Endodermal cell (in vitro differentiated cells): ENCODE measurements at regions not wholly inside any gene's neighbourhood (a gene's known extent, or its start where the extent isn't known, plus 50 kb on each side); places are given as distances from the start of the nearest gene placed in this dataset.

Source experiments
- DNase-seq: peaks from one replicate; pipeline ENCODE4 v3.0.0-alpha.2; 2017
- H3K27ac ChIP-seq: 2 replicates; pipeline ENCODE4 v1.5.1; 2013; ENCODE audit warnings: mild to moderate bottlenecking, low read depth, low read length, moderate library complexity
- H3K27me3 ChIP-seq: 2 replicates; pipeline ENCODE4 v1.6.1; 2013; ENCODE audit warnings: mild to moderate bottlenecking, low read length, moderate library complexity; ENCODE audit not compliant: insufficient read depth, control insufficient read depth, poor library complexity, severe bottlenecking
- H3K36me3 ChIP-seq: 2 replicates; pipeline ENCODE4 v1.7.0; 2013; ENCODE audit warnings: mild to moderate bottlenecking, low read length, moderate library complexity; ENCODE audit not compliant: control insufficient read depth, insufficient read depth
- H3K4me1 ChIP-seq: one replicate; pipeline ENCODE4 v1.7.0; 2013; ENCODE audit warnings: low read length; ENCODE audit not compliant: control insufficient read depth, insufficient read depth
- H3K4me3 ChIP-seq: 2 replicates; pipeline ENCODE4 v1.5.1; 2013; ENCODE audit warnings: mild to moderate bottlenecking, low read length, moderate library complexity
- H3K9ac ChIP-seq: 2 replicates; pipeline ENCODE4 v1.6.1; 2013; ENCODE audit warnings: mild to moderate bottlenecking, low read length, moderate library complexity; ENCODE audit not compliant: poor library complexity, severe bottlenecking; ENCODE audit errors: extremely low read depth
- H3K9me3 ChIP-seq: 2 replicates; pipeline ENCODE4 v1.6.1; 2013; ENCODE audit warnings: mild to moderate bottlenecking, low read length, moderate library complexity; ENCODE audit not compliant: control insufficient read depth
- H3K27ac Mint-ChIP-seq: 2 replicates; pipeline ENCODE4 v1.8.0; 2020; ENCODE audit warnings: mixed read lengths
- H3K27me3 Mint-ChIP-seq: 2 replicates; pipeline ENCODE4 v1.8.0; 2021; ENCODE audit warnings: mild to moderate bottlenecking, mixed read lengths; ENCODE audit not compliant: insufficient read depth
- H3K36me3 Mint-ChIP-seq: 2 replicates; pipeline ENCODE4 v1.8.0; 2020; ENCODE audit warnings: low read depth, mixed read lengths
- H3K4me1 Mint-ChIP-seq: 2 replicates; pipeline ENCODE4 v1.8.0; 2020; ENCODE audit warnings: mixed read lengths
- H3K4me3 Mint-ChIP-seq: 2 replicates; pipeline ENCODE4 v1.8.0; 2020; ENCODE audit warnings: mild to moderate bottlenecking, moderate library complexity, mixed read lengths
- H3K9me3 Mint-ChIP-seq: 2 replicates; pipeline ENCODE4 v1.8.0; 2020; ENCODE audit warnings: mild to moderate bottlenecking, mixed read lengths
- CTCF ChIP-seq: fragments of 200-600 bp; sonication (generic); conservative IDR thresholded peaks from 2 replicates; pipeline ENCODE4 v1.5.0; 2021; ENCODE audit warnings: antibody characterized with exemption, mild to moderate bottlenecking
- WGBS, 2 experiments: methylation state at CpG; one replicate each; pipeline versions ENCODE4 v1.1.5 to v1.1.7; 2013; ENCODE audit warnings: missing lambda C conversion rate in 2 of 2, mixed read lengths in 1 of 2; ENCODE audit not compliant: insufficient coverage in 1 of 2, insufficient read length in 1 of 2; 5-methylcytosine and 5-hydroxymethylcytosine counted together

- Mint-ChIP-seq H3K36me3 (no peaks in the 10 kb centered on the region), H3K27me3 (no peaks in the 10 kb centered on the region), H3K27ac (no peak overlapping the region), H3K9me3 (peaks cover 2% of the 10 kb centered on the region), H3K4me1 (peaks cover 6% of the 10 kb centered on the region), H3K4me3 (no peak overlapping the region)
- H3K4me3 ChIP-seq, result no peak overlapping the region
- no peaks in the 10 kb centered on the region for H3K4me1 ChIP-seq
- 94 to 100% methylated on average over 3 of the region's 3 CpGs for WGBS, 2 experiments
- no peaks in the 10 kb centered on the region for H3K36me3 ChIP-seq
- H3K27ac ChIP-seq, result no peak overlapping the region
- H3K9ac ChIP-seq, result no peak overlapping the region
- peaks cover under 1% of the 10 kb centered on the region for H3K9me3 ChIP-seq
- DNase-seq, result no peak
- no peaks in the 10 kb centered on the region for H3K27me3 ChIP-seq
- no peak for TF ChIP-seq CTCF
Measured at GRCh38 chr6:164273491-164273890, 859.0 kb downstream of the QKI start.

- no peaks in the 10 kb centered on the region for H3K36me3 Mint-ChIP-seq
- no peaks in the 10 kb centered on the region for H3K4me1 ChIP-seq
- no peak for DNase-seq
- H3K27me3 Mint-ChIP-seq, result no peaks in the 10 kb centered on the region
- H3K4me3 Mint-ChIP-seq, result no peak overlapping the region
- no peak overlapping the region for H3K27ac ChIP-seq
- no peak overlapping the region for H3K9ac ChIP-seq
- H3K27ac Mint-ChIP-seq, result no peak overlapping the region
- 91 to 100% methylated on average over 2 to 3 of the region's 3 CpGs for WGBS, 2 experiments
- H3K9me3 Mint-ChIP-seq, result no peaks in the 10 kb centered on the region
- H3K36me3 ChIP-seq, result no peaks in the 10 kb centered on the region
- peaks cover 2% of the 10 kb centered on the region for H3K4me1 Mint-ChIP-seq
- no peaks in the 10 kb centered on the region for H3K9me3 ChIP-seq
- no peak overlapping the region for H3K4me3 ChIP-seq
- no peak for TF ChIP-seq CTCF
- H3K27me3 ChIP-seq, result no peaks in the 10 kb centered on the region
Measured at GRCh38 chr6:164266851-164267250, 852.3 kb downstream of the QKI start.

- no peak overlapping the region for H3K4me3 Mint-ChIP-seq
- no peaks in the 10 kb centered on the region for H3K27me3 Mint-ChIP-seq
- no peak for DNase-seq
- Histone ChIP-seq H3K36me3 (no peaks in the 10 kb centered on the region), H3K27ac (no peak overlapping the region), H3K27me3 (no peaks in the 10 kb centered on the region), H3K4me1 (no peaks in the 10 kb centered on the region), H3K9ac (no peak overlapping the region), H3K9me3 (no peaks in the 10 kb centered on the region), H3K4me3 (no peak overlapping the region)
- 85 to 92% methylated on average over 2 to 5 of the region's 5 CpGs for WGBS, 2 experiments
- H3K4me1 Mint-ChIP-seq, result no peaks in the 10 kb centered on the region
- no peak for TF ChIP-seq CTCF
- H3K9me3 Mint-ChIP-seq, result no peaks in the 10 kb centered on the region
- H3K36me3 Mint-ChIP-seq, result no peaks in the 10 kb centered on the region
- no peak overlapping the region for H3K27ac Mint-ChIP-seq
Measured at GRCh38 chr6:164262348-164262747, 847.8 kb downstream of the QKI start.
